Heart right ventricle (tissue), 16 donors: ENCODE measurements at regions not wholly inside any gene's neighbourhood (a gene's known extent, or its start where the extent isn't known, plus 50 kb on each side); places are given as distances from the start of the nearest gene placed in this dataset.

Experiments used
- ATAC-seq, 8 donors: fragments of 200-7000 bp; cut with Tn5 transposase; one replicate each; pipeline ENCODE4 v1.9.1; 2020; ENCODE audit warnings: mild to moderate bottlenecking in 8 of 8, moderate library complexity in 8 of 8, moderate number of reproducible peaks in 1 of 8
- DNase-seq, 2 donors: peaks; one replicate each; pipeline ENCODE4 v3.0.0-alpha.2; 2020
- H3K27ac ChIP-seq, 10 donors: fragments of 200-600 bp; sonication (generic) in 2 of 10; one replicate each; pipeline versions ENCODE4 v1.5.0 to v1.8.0; 2020 to 2022; ENCODE audit warnings: mild to moderate bottlenecking in 3 of 10
- H3K27me3 ChIP-seq, 7 donors: fragments of 200-600 bp; one replicate each; pipeline ENCODE4 v1.8.0; 2021 to 2022; ENCODE audit warnings: mild to moderate bottlenecking in 2 of 7
- H3K36me3 ChIP-seq, 9 donors: fragments of 200-600 bp; sonication (generic) in 1 of 9; one replicate each; pipeline versions ENCODE4 v1.5.0 to v1.8.0; 2020 to 2022; ENCODE audit warnings: mild to moderate bottlenecking in 2 of 9
- H3K4me1 ChIP-seq, 9 donors: fragments of 200-600 bp; sonication (generic) in 1 of 9; one replicate each; pipeline versions ENCODE4 v1.5.0 to v1.8.0; 2020 to 2022; ENCODE audit warnings: mild to moderate bottlenecking in 4 of 9
- H3K4me3 ChIP-seq, 10 donors: fragments of 200-600 bp; sonication (generic) in 2 of 10; one replicate each; pipeline versions ENCODE4 v1.5.0 to v1.8.0; 2020 to 2022; ENCODE audit warnings: mild to moderate bottlenecking in 7 of 10, moderate library complexity in 2 of 10
- H3K9me3 ChIP-seq, 11 donors: fragments of 200-600 bp in 10 of 11; sonication (generic) in 2 of 11; one replicate each; pipeline versions ENCODE4 v1.5.0 to v1.8.0; 2013 to 2022; ENCODE audit warnings: mild to moderate bottlenecking in 2 of 11, control low read depth in 1 of 11, moderate library complexity in 1 of 11
- CTCF ChIP-seq, 9 donors: fragments of 200-600 bp; sonication (generic) in 2 of 9; IDR thresholded peaks; one replicate each; pipeline versions ENCODE4 v1.5.0 to v1.8.0; 2021 to 2022; ENCODE audit warnings: antibody characterized with exemption in 9 of 9, mild to moderate bottlenecking in 5 of 9, moderate library complexity in 1 of 9
- whole genome bisulfite sequencing, 2 donors: extraction: QIAGEN DNeasy Blood & Tissue Kit; methylation state at CpG; one replicate each; pipeline ENCODE4 v1.1.7; 2013; ENCODE audit warnings: inconsistent platforms in 1 of 2; 5-methylcytosine and 5-hydroxymethylcytosine counted together
- intact Hi-C, 10 donors: fragments of 100-400 bp; cut with DNase I; formaldehyde crosslinking; loops; one replicate each; pipeline versions ENCODE4 v1.11.1 to v1.14.2; 2022
- donor health status: Arrhythmogenic right ventricular cardiomyopathy.
- donor health status: ischemic (EF 13 %, LVEDD 7.1; RV severe dilation, severe dysfunction).
- donor health status: healthy with polysubstance abuse.
- donor health status: DM: no; HTN: yes; CAD: no.
- donor health status: DM: no; HTN: no; CAD: no.
- donor health status: ischemic (EF 25% LVEDD 6.9; RV normal size, moderate dysfunction).
- donor health status: ischemic (EF 25% LVEDD 5.7; RV mildly dilated, moderate dysfunction).
- donor health status: healthy.
- donor health status: DM: yes; HTN: yes; CAD: no.
- donor health status: Ischemic cardiomyopathy.
- donor health status: ischemic (EF 35%, LVEDD 5.7; RV mildly dilated, moderate dysfunction).
- donor health status: nonischemic (EF 11% LVEDD 7.7; RV severe dilation, severe dysfunction).
- donor health status: DM: yes; HTN: yes; CAD: no.
- donor health status: PGD.
- donor health status: ischemic (EF 29% LVEDD 5.4; RV normal size, mild dysfunction).
- donor health status: nonischemic (EF 23%, LVEDD 6.1; RV moderate dilation, normal function).

GRCh38 chr12:107564946-107565345, 120.7 kb upstream of the PWP1 start:
- 52 to 73% methylated on average over 3 of the region's 3 CpGs for WGBS, 2 donors
- Histone ChIP-seq H3K4me1 (peaks cover 0 to 6% (median 0%) of the 10 kb centered on the region in 9 donors), H3K27ac (no peak overlapping the region), H3K9me3 (no peaks in the 10 kb centered on the region), H3K4me3 (no peak overlapping the region), H3K27me3 (peaks cover 0 to 4% (median 0%) of the 10 kb centered on the region in 7 donors), H3K36me3 (no peaks in the 10 kb centered on the region)
- ATAC-seq (no peak), DNase-seq (no peak)
- peak in 5 of 9 donors; percentile 14 to 38 (median 20) for TF ChIP-seq CTCF (IDR thresholded peaks at IDR 0.05)
- intact Hi-C loops: no loop called here

GRCh38 chr12:107565551-107565950, 120.0 kb upstream of the PWP1 start:
- WGBS, 2 donors: 62 to 65% methylated on average over 5 of the region's 5 CpGs
- peaks cover 0 to 4% (median 0%) of the 10 kb centered on the region in 7 donors for H3K27me3 ChIP-seq
- H3K9me3 ChIP-seq: no peaks in the 10 kb centered on the region
- H3K4me1 ChIP-seq: peaks cover 0 to 2% (median 0%) of the 10 kb centered on the region in 9 donors
- TF ChIP-seq CTCF (IDR thresholded peaks at IDR 0.05): no peak
- H3K4me3 ChIP-seq: no peak overlapping the region
- H3K27ac ChIP-seq: no peak overlapping the region
- ATAC-seq (no peak), DNase-seq (no peak)
- no peaks in the 10 kb centered on the region for H3K36me3 ChIP-seq
- intact Hi-C loops: no loop called here

GRCh38 chr12:107567876-107568619, 117.6 kb upstream of the PWP1 start:
- DNase-seq (no peak), ATAC-seq (no peak)
- 90 to 91% methylated on average over 6 of the region's 6 CpGs for WGBS, 2 donors
- Histone ChIP-seq H3K4me1 (no peaks in the 10 kb centered on the region), H3K27me3 (peaks cover 0 to 4% (median 0%) of the 10 kb centered on the region in 7 donors), H3K9me3 (peaks cover 0 to 4% (median 0%) of the 10 kb centered on the region in 11 donors), H3K4me3 (no peak overlapping the region), H3K27ac (no peak overlapping the region), H3K36me3 (no peaks in the 10 kb centered on the region)
- no peak for TF ChIP-seq CTCF (IDR thresholded peaks at IDR 0.05)
- intact Hi-C loops: no loop called here

GRCh38 chr12:107568718-107569117, 116.9 kb upstream of the PWP1 start:
- TF ChIP-seq CTCF (IDR thresholded peaks at IDR 0.05): no peak
- Histone ChIP-seq H3K27me3 (peaks cover 0 to 4% (median 0%) of the 10 kb centered on the region in 7 donors), H3K27ac (no peak overlapping the region), H3K4me3 (no peak overlapping the region), H3K36me3 (no peaks in the 10 kb centered on the region), H3K4me1 (no peaks in the 10 kb centered on the region), H3K9me3 (peaks cover 0 to 4% (median 0%) of the 10 kb centered on the region in 11 donors)
- ATAC-seq (no peak), DNase-seq (no peak)
- intact Hi-C loops: no loop called here
- WGBS, 2 donors: 82 to 84% methylated on average over 5 of the region's 5 CpGs
